ENCODE measurements at regions not wholly inside any gene's neighbourhood (a gene's known extent, or its start where the extent isn't known, plus 50 kb on each side); places are given as distances from the start of the nearest gene placed in this dataset.

DNA sequence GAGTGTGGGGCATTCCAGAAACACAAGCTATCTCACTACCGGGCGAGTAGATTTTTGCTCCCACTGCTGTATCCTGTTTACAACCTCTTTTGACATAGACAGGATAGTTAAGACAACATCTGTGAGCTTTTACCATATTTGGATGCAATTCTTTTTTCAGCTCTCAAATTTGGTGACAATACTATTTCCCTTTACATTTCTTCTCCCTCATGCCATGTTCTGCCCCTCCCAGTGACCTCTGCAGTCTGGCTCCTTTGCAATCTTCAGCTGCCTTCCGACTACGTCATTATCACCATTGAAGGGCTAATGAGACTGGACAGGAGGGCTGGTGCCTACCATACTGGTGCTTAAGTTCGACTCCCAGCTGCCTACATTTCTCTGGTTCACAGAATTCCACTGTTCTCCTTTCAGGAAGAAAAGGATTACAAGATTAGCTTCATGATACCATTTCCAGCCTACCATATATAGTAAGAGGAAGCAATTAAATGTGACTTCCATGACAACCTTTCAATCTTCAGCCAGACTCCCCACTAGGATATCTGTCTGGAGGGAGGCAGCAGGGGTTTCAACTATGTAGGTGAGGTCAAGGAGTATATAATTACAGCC is 251.6 kb downstream of the PHLDA1 start:
- TF ChIP-seq POLR2A (IDR thresholded peaks at IDR 0.05) = no peak
- TF ChIP-seq, protein P1, sequence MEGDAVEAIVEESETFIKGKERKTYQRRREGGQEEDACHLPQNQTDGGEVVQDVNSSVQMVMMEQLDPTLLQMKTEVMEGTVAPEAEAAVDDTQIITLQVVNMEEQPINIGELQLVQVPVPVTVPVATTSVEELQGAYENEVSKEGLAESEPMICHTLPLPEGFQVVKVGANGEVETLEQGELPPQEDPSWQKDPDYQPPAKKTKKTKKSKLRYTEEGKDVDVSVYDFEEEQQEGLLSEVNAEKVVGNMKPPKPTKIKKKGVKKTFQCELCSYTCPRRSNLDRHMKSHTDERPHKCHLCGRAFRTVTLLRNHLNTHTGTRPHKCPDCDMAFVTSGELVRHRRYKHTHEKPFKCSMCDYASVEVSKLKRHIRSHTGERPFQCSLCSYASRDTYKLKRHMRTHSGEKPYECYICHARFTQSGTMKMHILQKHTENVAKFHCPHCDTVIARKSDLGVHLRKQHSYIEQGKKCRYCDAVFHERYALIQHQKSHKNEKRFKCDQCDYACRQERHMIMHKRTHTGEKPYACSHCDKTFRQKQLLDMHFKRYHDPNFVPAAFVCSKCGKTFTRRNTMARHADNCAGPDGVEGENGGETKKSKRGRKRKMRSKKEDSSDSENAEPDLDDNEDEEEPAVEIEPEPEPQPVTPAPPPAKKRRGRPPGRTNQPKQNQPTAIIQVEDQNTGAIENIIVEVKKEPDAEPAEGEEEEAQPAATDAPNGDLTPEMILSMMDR (IDR thresholded peaks at IDR 0.05) = no peak

Data from heart left ventricle (tissue), 13 donors.